ENCODE measurements at regions not wholly inside any gene's neighbourhood (a gene's known extent, or its start where the extent isn't known, plus 50 kb on each side); places are given as distances from the start of the nearest gene placed in this dataset.
A peak's percentile ranks its signal among the peaks of the same experiment; 100 is the strongest.

DNA sequence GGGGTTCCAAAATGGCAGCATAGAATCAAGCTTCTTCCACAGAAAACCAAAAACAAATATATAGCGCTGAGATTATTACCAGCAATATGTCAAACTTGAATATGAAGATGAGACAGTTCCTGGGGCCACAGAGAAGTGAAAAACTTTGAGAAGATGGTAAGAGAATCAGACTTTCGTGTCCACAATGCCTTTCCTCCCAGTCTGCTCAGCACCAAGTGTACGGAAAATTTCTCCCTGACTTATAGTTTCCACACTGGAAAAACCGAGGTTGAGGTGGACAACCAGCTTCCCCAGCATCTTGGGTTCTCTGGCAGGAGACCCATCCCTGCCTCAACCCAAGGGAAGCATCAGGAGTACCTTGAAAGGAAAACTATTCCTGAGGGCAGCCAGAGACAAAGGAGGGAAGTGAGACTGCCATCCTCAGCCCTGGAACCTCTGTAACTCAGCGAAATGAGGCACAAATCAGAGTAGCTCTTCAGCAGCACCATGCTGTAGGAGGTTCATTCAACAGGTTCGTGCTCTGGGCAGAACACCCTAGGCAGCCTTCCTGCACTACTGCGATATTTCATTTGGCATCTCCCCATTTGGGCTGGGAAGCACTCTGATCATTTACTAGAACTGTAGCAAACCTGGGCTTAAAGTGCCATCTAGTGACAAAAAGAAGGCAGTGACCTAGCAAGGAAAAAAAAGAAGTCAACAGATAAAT lies 52.4 kb upstream of the CAPRIN2 start:
- no peak for DNase-seq (ENCODE audit: low read depth)
- H3K4me3 ChIP-seq (ENCODE audit: control insufficient read depth, low read depth, low read length), result no peak overlapping the region
- TF ChIP-seq, protein P1, sequence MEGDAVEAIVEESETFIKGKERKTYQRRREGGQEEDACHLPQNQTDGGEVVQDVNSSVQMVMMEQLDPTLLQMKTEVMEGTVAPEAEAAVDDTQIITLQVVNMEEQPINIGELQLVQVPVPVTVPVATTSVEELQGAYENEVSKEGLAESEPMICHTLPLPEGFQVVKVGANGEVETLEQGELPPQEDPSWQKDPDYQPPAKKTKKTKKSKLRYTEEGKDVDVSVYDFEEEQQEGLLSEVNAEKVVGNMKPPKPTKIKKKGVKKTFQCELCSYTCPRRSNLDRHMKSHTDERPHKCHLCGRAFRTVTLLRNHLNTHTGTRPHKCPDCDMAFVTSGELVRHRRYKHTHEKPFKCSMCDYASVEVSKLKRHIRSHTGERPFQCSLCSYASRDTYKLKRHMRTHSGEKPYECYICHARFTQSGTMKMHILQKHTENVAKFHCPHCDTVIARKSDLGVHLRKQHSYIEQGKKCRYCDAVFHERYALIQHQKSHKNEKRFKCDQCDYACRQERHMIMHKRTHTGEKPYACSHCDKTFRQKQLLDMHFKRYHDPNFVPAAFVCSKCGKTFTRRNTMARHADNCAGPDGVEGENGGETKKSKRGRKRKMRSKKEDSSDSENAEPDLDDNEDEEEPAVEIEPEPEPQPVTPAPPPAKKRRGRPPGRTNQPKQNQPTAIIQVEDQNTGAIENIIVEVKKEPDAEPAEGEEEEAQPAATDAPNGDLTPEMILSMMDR (IDR thresholded peaks at IDR 0.05; ENCODE audit: control insufficient read depth, insufficient read depth, low read depth, low read length, missing control alignments), result peak; percentile 74

DNA sequence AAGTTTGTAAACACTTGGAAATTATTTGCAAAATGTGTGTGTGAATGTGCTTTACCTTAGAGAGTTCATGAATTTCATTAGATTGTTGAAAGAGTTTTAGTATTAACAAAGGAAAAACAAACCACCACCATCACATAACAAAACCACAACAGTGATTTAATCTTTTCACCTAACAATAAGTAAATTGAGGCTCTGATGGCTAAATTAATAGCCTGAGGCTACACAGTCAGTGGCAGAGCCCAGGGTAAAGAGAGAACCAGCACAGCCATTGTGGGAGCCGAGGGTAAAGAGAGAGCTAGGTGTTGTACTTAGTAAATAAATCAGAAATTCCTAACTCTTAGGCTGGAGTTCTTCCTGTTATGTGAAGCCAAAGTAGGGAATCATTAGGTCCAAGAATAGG lies 51.2 kb upstream of the CAPRIN2 start:
- DNase-seq (ENCODE audit: low read depth), result no peak
- TF ChIP-seq, protein P1 (IDR thresholded peaks at IDR 0.05; ENCODE audit: control insufficient read depth, insufficient read depth, low read depth, low read length, missing control alignments), result no peak
- H3K4me3 ChIP-seq (ENCODE audit: control insufficient read depth, low read depth, low read length), result no peak overlapping the region
